Panc1 (cell line): ENCODE measurements at regions not wholly inside any gene's neighbourhood (a gene's known extent, or its start where the extent isn't known, plus 50 kb on each side); places are given as distances from the start of the nearest gene placed in this dataset.

Experiments used
- ATAC-seq: fragments of 200-7000 bp; cut with Tn5 transposase; 2 replicates; pipeline ENCODE4 v1.9.1; 2020; ENCODE audit warnings: mild to moderate bottlenecking, moderate library complexity
- BruUV-seq: library from RNA; stranded (reverse); fragments of 400-500 nt; replicated peaks from 2 replicates; lab custom pipeline; 2021; lab: Mats Ljungman, UMichigan
- CTCF ChIA-PET: fragments of 300-600 bp; sonication (Branson Sonifier 250); formaldehyde crosslinking; loops from one replicate; lab custom pipeline; 2022; ENCODE audit warnings: antibody characterized with exemption; lab: Charles Lee
- POLR2A ChIA-PET: fragments of 300-600 bp; sonication (Branson Sonifier 250); formaldehyde crosslinking; loops from one replicate; lab custom pipeline; 2022; ENCODE audit warnings: antibody characterized with exemption; lab: Charles Lee
- DNase-seq: peaks from one replicate; pipeline ENCODE4 v3.0.0-alpha.2; 2010; ENCODE audit warnings: low read depth, low spot score
- H3K27ac ChIP-seq: 2 replicates; pipeline ENCODE4 v1.5.1; 2011; ENCODE audit warnings: mild to moderate bottlenecking, low read length, inconsistent platforms
- H3K27me3 ChIP-seq: fragments of 200-500 bp; sonication (Bioruptor generic); 2 replicates; pipeline ENCODE4 v1.6.0; 2014; ENCODE audit warnings: low read length, inconsistent platforms; ENCODE audit not compliant: control insufficient read depth, insufficient read depth
- H3K36me3 ChIP-seq: fragments of 200-500 bp; sonication (Bioruptor generic); 2 replicates; pipeline ENCODE4 v1.5.1; 2014; ENCODE audit warnings: inconsistent platforms, mild to moderate bottlenecking, low read length, moderate library complexity; ENCODE audit not compliant: control insufficient read depth, insufficient read depth
- H3K4me1 ChIP-seq: 2 replicates; pipeline ENCODE4 v1.5.1; 2011; ENCODE audit warnings: inconsistent platforms, mild to moderate bottlenecking, low read length, moderate library complexity; ENCODE audit not compliant: control insufficient read depth, insufficient read depth
- H3K4me3 ChIP-seq, 2 experiments: 2 replicates each; pipeline ENCODE4 v1.5.1; 2011 to 2012; ENCODE audit warnings: low read depth in 2 of 2, low read length in 2 of 2, mild to moderate bottlenecking in 2 of 2, inconsistent platforms in 1 of 2, moderate library complexity in 1 of 2
- H3K9me3 ChIP-seq: fragments of 200-500 bp; sonication (Bioruptor generic); 2 replicates; pipeline ENCODE4 v1.5.1; 2014; ENCODE audit warnings: low read depth, mild to moderate bottlenecking, inconsistent platforms, low read length, moderate library complexity; ENCODE audit not compliant: control insufficient read depth, insufficient read depth
- CTCF ChIP-seq: fragments of 450-650 bp; IDR thresholded peaks from 2 replicates; pipeline ENCODE4 v1.5.1; 2017; ENCODE audit warnings: mild to moderate bottlenecking
- POLR2AphosphoS5 ChIP-seq: IDR thresholded peaks from 2 replicates; pipeline ENCODE4 v1.6.1; 2012; ENCODE audit warnings: mild to moderate bottlenecking, low read depth, low read length, moderate library complexity
- REST ChIP-seq, 2 experiments: IDR thresholded peaks; 2 replicates each; pipeline ENCODE4 v1.6.1; 2011 to 2012; ENCODE audit warnings: low read depth in 2 of 2, control low read depth in 1 of 2, low read length in 1 of 2, mild to moderate bottlenecking in 1 of 2, moderate library complexity in 1 of 2; ENCODE audit not compliant: insufficient read depth in 1 of 2
- SIN3A ChIP-seq: IDR thresholded peaks from 2 replicates; pipeline ENCODE4 v1.6.1; 2012; ENCODE audit warnings: low read depth, mild to moderate bottlenecking, low read length, moderate library complexity, borderline replicate concordance; ENCODE audit not compliant: insufficient read depth
- TCF7L2 ChIP-seq: IDR thresholded peaks from 2 replicates; pipeline ENCODE4 v1.6.1; 2011; ENCODE audit warnings: mild to moderate bottlenecking, low read depth, low read length, inconsistent platforms
- in situ Hi-C: cut with HindIII; loops from 2 replicates; pipeline ENCODE4 v1.10.0; 2016; ENCODE audit warnings: low sequenced_read_pairs, low pct_unique_long_range_greater_than_20kb
- intact Hi-C: fragments of 100-400 bp; cut with micrococcal nuclease; formaldehyde crosslinking; loops from one replicate; pipeline ENCODE4 v1.10.0; 2022; ENCODE audit not compliant: unreplicated experiment

- intact Hi-C loops (no loop called here), in situ Hi-C loops (no loop called here)
- peaks cover 2% of the 10 kb centered on the region; the same call in 1 of the 2 replicates for H3K27me3 ChIP-seq
- H3K27ac ChIP-seq: no peak overlapping the region
- no peaks in the 10 kb centered on the region for H3K9me3 ChIP-seq
- no peak overlapping the region for H3K4me3 ChIP-seq
- no peaks in the 10 kb centered on the region for H3K36me3 ChIP-seq
- ATAC-seq (no peak), DNase-seq (no peak)
- TF ChIP-seq CTCF (no peak), REST (IDR thresholded peaks at IDR 0.05; ENCODE audit: insufficient read depth in 1 of 2, low read depth in 2 of 2, low read length in 1 of 2) (no peak), TCF7L2 (no peak), SIN3A (no peak), POLR2AphosphoS5 (no peak)
- H3K4me1 ChIP-seq: no peaks in the 10 kb centered on the region
- ChIA-PET POLR2A (interaction anchor here (0.6 kb wide), 1 partner anchor 1407 kb away, joined by 11 read pairs; no protein-coding TSS in a partner anchor), CTCF (no interaction called here)
- BruUV-seq: no TSS peak
Measured at GRCh38 chr10:78703593-78703992, 365.2 kb upstream of the ZMIZ1 start.

GRCh38 chr10:78706256-78706655 lies 362.5 kb upstream of the ZMIZ1 start:
- Histone ChIP-seq H3K9me3 (no peaks in the 10 kb centered on the region), H3K27me3 (peaks cover 4% of the 10 kb centered on the region; the same call in 1 of the 2 replicates), H3K4me1 (no peaks in the 10 kb centered on the region), H3K4me3 (no peak overlapping the region), H3K36me3 (no peaks in the 10 kb centered on the region), H3K27ac (no peak overlapping the region)
- ATAC-seq (peak; percentile 38; the same call in 1 of the 2 replicates), DNase-seq (peak; percentile 64)
- no TSS peak for BruUV-seq
- in situ Hi-C loops (no loop called here), intact Hi-C loops (no loop called here)
- ChIA-PET POLR2A (interaction anchor here (0.6 kb wide), 1 partner anchor 13 kb away, joined by 19 read pairs; no protein-coding TSS in a partner anchor), CTCF (no interaction called here)
- TF ChIP-seq CTCF: no peak
- no peak for TF ChIP-seq SIN3A
